NCI-H526 (cell line): ENCODE measurements at regions not wholly inside any gene's neighbourhood (a gene's known extent, or its start where the extent isn't known, plus 50 kb on each side); places are given as distances from the start of the nearest gene placed in this dataset.
A peak's percentile ranks its signal among the peaks of the same experiment; 100 is the strongest.
"Not testable (repeated sequence)": the region's sequence is repeated elsewhere in the genome, so short reads cannot be mapped to it uniquely, and the experiment has no call there.

Source experiments
- DNase-seq, 2 experiments: peaks; one replicate each; lab custom pipeline; 2025; lab: John Stamatoyannopoulos, UW

GRCh38 chr15:70367913-70368705 lies 270.4 kb upstream of the TLE3 start:
- DNase-seq = not testable (repeated sequence)

GRCh38 chr15:70364023-70364422 lies 266.3 kb upstream of the TLE3 start:
- not testable (repeated sequence) for DNase-seq

GRCh38 chr15:70362886-70363285 lies 265.2 kb upstream of the TLE3 start:
- DNase-seq = peak; percentile 9 to 88

- DNase-seq = peak in 1 of 2 experiments; percentile 15
Measured at GRCh38 chr15:70362350-70362749, 264.6 kb upstream of the TLE3 start.

DNA sequence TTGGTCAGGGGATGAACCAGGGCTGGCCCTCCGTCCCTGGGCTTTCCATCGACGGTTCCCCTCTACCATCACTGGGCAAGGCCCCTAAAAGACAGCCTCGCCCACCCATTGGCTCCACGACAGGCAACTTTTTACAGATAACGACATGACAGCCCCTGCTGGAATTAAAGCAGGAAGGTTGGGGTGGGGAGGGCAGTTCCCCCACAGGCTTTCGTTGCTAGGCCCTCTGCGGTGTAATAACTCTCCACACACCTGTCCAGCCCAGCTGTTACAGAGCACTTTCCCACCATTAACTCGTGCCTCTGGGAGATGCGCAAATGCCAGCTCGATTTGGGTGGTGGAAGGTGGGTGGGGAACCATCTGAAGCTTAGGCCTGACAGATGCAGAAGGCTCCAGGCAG lies 264.2 kb upstream of the TLE3 start:
- DNase-seq = no peak

GRCh38 chr15:70361106-70361505 lies 263.4 kb upstream of the TLE3 start:
- no peak for DNase-seq

GRCh38 chr15:70358871-70359647 lies 261.3 kb upstream of the TLE3 start:
- DNase-seq = no peak

GRCh38 chr15:70358011-70358819 lies 260.5 kb upstream of the TLE3 start:
- no peak for DNase-seq

DNA sequence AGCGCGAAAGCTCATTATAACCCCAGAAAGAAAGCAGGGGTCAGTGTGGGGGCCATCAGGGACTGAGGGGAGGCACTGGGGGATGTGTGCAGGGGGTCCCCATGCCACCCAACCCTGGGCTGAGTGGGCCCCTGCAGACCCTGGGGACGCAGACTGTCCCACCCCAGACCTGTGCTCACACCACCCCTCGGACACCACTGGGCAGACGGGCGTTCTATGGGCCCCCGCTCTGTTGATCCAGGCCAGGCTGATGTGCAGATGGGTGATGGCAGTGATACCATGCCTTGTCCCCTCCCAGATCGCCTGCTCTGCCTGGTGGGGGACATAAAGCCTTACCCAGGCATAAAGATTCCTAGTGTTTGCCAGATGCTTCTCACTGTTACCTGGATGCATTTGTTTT lies 259.7 kb upstream of the TLE3 start:
- no peak for DNase-seq

DNA sequence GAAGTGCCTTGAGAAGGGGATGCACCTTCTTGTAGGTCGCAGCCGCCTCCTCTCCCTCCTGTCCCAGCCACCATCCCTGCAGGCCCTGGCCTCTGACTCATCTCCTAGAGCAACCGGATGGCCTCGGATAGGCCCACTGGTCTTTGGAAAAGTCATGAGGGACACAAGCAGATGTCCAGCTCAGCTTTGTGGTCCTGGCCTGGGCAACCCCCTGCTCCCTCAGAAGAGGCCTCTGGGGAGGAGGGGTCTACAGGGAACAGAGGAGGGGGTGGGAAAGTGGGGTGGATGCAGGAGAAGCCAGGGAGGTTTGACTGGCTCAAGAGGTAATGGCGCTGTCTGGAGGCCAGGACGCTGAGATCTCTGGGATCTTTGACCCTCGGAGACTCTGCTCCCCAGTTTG lies 259.2 kb upstream of the TLE3 start:
- DNase-seq = no peak

- no peak for DNase-seq
Measured at GRCh38 chr15:70356062-70356860, 258.5 kb upstream of the TLE3 start.

GRCh38 chr15:70355275-70355795 lies 257.6 kb upstream of the TLE3 start:
- DNase-seq = peak in 1 of 2 experiments; percentile 17

GRCh38 chr15:70354346-70354905 lies 256.7 kb upstream of the TLE3 start:
- DNase-seq = no peak

GRCh38 chr15:70353606-70354345 lies 256.1 kb upstream of the TLE3 start:
- no peak for DNase-seq

GRCh38 chr15:70351941-70352774 lies 254.4 kb upstream of the TLE3 start:
- DNase-seq = no peak

DNA sequence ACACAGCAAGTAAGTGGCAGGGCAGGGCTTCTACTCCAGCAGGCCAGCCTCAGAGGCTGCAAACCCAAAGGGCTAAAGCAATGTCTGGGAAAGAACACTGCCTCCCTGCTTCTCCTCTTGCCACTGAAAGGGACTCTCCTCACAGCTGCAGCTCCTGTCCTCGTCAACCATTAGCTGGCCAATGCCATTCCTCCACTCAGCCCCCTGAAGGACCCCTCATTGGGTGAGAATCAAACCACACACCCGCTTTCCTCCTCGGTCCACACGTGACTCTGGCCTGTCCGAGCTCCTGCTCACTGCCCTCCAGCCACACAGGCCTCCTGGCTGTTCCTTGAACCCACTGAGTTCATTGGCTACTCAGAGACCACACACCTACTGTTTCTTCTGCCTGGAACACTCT lies 253.7 kb upstream of the TLE3 start:
- no peak for DNase-seq

- peak in 1 of 2 experiments; percentile 83 for DNase-seq
Measured at GRCh38 chr15:70348581-70349344, 251.0 kb upstream of the TLE3 start.

- peak; percentile 72 to 80 for DNase-seq
Measured at GRCh38 chr15:70348226-70348543, 250.5 kb upstream of the TLE3 start.
